ENCODE measurements at regions not wholly inside any gene's neighbourhood (a gene's known extent, or its start where the extent isn't known, plus 50 kb on each side); places are given as distances from the start of the nearest gene placed in this dataset.

DNA sequence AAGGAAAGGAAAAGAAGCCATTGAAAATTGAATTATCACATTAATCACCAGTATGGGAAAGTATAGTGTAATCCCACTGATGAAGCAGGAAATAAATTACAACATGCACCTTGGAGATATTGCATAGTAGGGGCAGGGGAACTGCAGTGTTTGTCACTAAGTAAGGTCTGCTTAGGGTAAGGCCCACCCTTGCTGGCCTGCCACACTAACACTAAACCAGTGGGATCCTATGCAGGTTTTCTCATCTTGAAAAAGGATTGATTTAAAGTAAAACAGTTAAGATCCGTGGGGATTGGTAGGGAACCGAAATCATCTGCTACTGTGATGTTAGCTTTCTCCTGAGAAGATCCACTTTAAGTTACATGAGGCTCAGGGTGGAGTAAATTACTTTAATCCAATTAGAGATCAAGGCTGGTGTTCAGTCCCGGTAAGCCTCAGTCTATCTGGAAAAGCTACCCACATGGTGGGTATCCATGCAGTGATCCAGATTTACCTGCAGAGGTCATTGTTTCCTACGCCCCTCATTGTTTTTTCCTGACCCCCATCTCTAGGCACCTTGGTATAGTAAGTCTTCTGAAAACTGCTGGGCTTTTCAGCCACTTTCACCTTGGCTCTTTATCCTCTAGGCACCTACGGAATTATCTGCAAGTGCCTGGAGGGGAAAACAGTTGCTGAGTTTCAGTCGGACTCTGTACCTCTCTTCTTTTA, 1014.9 kb upstream of the ATXN8OS start:
- no peaks in the 10 kb centered on the region for H3K36me3 ChIP-seq (ENCODE audit: control insufficient read depth in 1 of 2, insufficient read depth in 2 of 2, low read length in 1 of 2)
- H3K27ac ChIP-seq (ENCODE audit: low read depth in 1 of 2, low read length in 2 of 2) = no peak overlapping the region
- no peak for DNase-seq
- H3K4me1 ChIP-seq (ENCODE audit: control insufficient read depth in 1 of 2, insufficient read depth in 2 of 2, low read length in 2 of 2) = no peaks in the 10 kb centered on the region
- intact Hi-C loops (cut with DNase I) = no loop called here
- H3K4me3 ChIP-seq (ENCODE audit: low read length in 2 of 2) = no peak overlapping the region
- no peak for ATAC-seq (ENCODE audit: low FRiP score)
- no peaks in the 10 kb centered on the region for H3K27me3 ChIP-seq (ENCODE audit: control insufficient read depth in 1 of 2, insufficient read depth in 2 of 2, low read length in 1 of 2)
- WGBS, 2 donors = 70 to 73% methylated on average over 6 of the region's 6 CpGs
- H3K9me3 ChIP-seq (ENCODE audit: control insufficient read depth, low read length) = no peaks in the 10 kb centered on the region

DNA sequence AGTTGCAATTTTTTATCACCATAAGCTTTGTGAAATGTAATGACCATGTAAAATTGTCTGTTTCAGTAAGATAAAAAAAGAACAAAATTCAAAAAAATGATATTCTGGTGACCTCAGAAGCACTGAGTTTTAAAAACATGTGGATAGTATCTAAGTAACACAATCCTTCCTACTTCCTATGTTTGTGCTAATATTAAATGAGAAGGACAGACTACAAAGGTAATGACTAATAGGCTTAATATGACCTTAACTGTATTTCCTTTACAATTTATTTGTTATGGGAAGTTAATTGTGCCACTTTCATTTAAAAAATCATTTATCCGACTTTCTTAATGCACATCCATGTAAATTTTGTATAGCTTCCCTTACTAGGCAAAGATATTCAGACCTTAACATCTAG, 1030.4 kb upstream of the ATXN8OS start:
- H3K27ac ChIP-seq (ENCODE audit: low read depth in 1 of 2, low read length in 2 of 2) = no peak overlapping the region
- no peaks in the 10 kb centered on the region for H3K27me3 ChIP-seq (ENCODE audit: control insufficient read depth in 1 of 2, insufficient read depth in 2 of 2, low read length in 1 of 2)
- H3K4me1 ChIP-seq (ENCODE audit: control insufficient read depth in 1 of 2, insufficient read depth in 2 of 2, low read length in 2 of 2) = no peaks in the 10 kb centered on the region
- H3K4me3 ChIP-seq (ENCODE audit: low read length in 2 of 2) = no peak overlapping the region
- no peaks in the 10 kb centered on the region for H3K9me3 ChIP-seq (ENCODE audit: control insufficient read depth, low read length)
- ATAC-seq (ENCODE audit: low FRiP score) (no peak), DNase-seq (no peak)
- H3K36me3 ChIP-seq (ENCODE audit: control insufficient read depth in 1 of 2, insufficient read depth in 2 of 2, low read length in 1 of 2) = no peaks in the 10 kb centered on the region
- 70 to 84% methylated on average over 1 of the region's 1 CpG for WGBS, 2 donors
- intact Hi-C loops (cut with DNase I) = no loop called here

DNA sequence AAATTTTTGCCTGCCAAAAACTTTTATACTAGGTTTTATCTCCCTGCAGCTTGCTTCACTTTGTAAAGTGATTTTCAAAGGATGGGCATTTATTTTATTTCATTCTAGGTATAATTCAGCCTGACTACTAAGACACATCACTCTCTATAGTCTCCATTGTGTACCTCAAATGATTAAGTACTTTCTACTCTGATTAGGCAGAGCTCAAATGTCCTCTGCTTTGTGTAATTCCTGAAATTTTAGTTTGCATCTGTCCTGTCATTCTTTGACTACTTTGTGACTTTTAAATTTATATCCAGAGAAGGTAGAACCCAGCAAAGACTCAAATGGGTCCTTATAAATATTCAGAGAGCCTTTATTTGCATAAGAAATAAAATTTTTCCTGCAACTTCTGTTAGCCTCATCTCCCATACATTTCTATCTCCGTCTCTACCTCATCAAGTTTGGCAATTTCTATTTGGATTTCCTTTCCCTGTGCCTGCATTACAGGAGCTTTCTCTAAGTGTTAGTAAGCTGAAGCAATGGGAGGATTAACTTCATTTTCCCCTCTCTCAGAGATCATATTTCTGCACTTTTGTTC, 1038.0 kb upstream of the ATXN8OS start:
- 66 to 74% methylated on average over 1 of the region's 1 CpG for WGBS, 2 donors
- H3K9me3 ChIP-seq (ENCODE audit: control insufficient read depth, low read length) = no peaks in the 10 kb centered on the region
- ATAC-seq (ENCODE audit: low FRiP score) (no peak), DNase-seq (no peak)
- H3K4me3 ChIP-seq (ENCODE audit: low read length in 2 of 2) = no peak overlapping the region
- intact Hi-C loops (cut with DNase I) = no loop called here
- no peaks in the 10 kb centered on the region for H3K36me3 ChIP-seq (ENCODE audit: control insufficient read depth in 1 of 2, insufficient read depth in 2 of 2, low read length in 1 of 2)
- H3K4me1 ChIP-seq (ENCODE audit: control insufficient read depth in 1 of 2, insufficient read depth in 2 of 2, low read length in 2 of 2) = no peaks in the 10 kb centered on the region
- no peaks in the 10 kb centered on the region for H3K27me3 ChIP-seq (ENCODE audit: control insufficient read depth in 1 of 2, insufficient read depth in 2 of 2, low read length in 1 of 2)
- H3K27ac ChIP-seq (ENCODE audit: low read depth in 1 of 2, low read length in 2 of 2) = no peak overlapping the region

DNA sequence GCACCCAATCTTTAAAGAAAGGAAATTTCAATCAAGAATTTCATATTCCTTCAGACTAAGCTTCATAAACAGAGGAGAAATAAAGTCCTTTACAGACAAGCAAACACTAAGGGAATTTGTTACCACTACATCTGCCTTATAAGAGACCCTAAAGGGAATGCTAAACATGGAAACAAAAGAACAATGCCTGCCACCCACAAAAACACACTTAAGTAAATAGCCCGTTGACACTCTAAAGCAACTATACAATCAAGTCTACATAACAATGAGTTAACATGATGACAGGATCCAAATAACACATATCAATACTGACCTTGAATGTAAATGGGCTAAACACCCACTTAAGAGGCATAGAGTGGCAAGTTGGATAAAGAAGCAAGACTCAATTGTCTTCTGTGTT, 1056.9 kb upstream of the ATXN8OS start:
- WGBS, 2 donors = 60 to 61% methylated on average over 1 of the region's 1 CpG
- intact Hi-C loops (cut with DNase I) = no loop called here
- H3K4me3 ChIP-seq (ENCODE audit: low read length in 2 of 2) = no peak overlapping the region
- H3K36me3 ChIP-seq (ENCODE audit: control insufficient read depth in 1 of 2, insufficient read depth in 2 of 2, low read length in 1 of 2) = no peaks in the 10 kb centered on the region
- H3K27me3 ChIP-seq (ENCODE audit: control insufficient read depth in 1 of 2, insufficient read depth in 2 of 2, low read length in 1 of 2) = no peaks in the 10 kb centered on the region
- H3K27ac ChIP-seq (ENCODE audit: low read depth in 1 of 2, low read length in 2 of 2) = no peak overlapping the region
- ATAC-seq (ENCODE audit: low FRiP score) (no peak), DNase-seq (no peak)
- H3K9me3 ChIP-seq (ENCODE audit: control insufficient read depth, low read length) = no peaks in the 10 kb centered on the region
- H3K4me1 ChIP-seq (ENCODE audit: control insufficient read depth in 1 of 2, insufficient read depth in 2 of 2, low read length in 2 of 2) = no peaks in the 10 kb centered on the region

DNA sequence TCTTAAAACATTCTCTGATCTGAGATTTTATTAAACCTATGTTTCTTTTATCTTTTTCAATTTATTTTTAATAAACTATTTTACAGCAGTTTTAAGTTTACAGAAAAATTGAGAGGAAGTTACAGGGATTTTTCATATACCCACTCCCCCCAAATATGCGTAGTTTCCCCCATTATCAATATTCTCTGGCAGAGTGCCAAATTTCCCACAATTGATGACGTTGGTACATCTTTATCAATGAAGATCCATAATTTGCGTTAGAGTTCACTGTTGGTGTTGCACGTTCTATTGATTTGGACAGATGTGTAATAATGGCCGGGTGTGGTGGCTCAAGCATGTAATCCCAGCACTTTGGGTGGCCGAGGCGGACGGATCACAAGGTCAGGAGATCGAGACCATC, 1063.0 kb upstream of the ATXN8OS start:
- Histone ChIP-seq H3K36me3 (ENCODE audit: control insufficient read depth in 1 of 2, insufficient read depth in 2 of 2, low read length in 1 of 2) (no peaks in the 10 kb centered on the region), H3K4me3 (ENCODE audit: low read length in 2 of 2) (no peak overlapping the region), H3K9me3 (ENCODE audit: control insufficient read depth, low read length) (no peaks in the 10 kb centered on the region), H3K27me3 (ENCODE audit: control insufficient read depth in 1 of 2, insufficient read depth in 2 of 2, low read length in 1 of 2) (no peaks in the 10 kb centered on the region), H3K4me1 (ENCODE audit: control insufficient read depth in 1 of 2, insufficient read depth in 2 of 2, low read length in 2 of 2) (no peaks in the 10 kb centered on the region), H3K27ac (ENCODE audit: low read depth in 1 of 2, low read length in 2 of 2) (no peak overlapping the region)
- ATAC-seq (ENCODE audit: low FRiP score) (no peak), DNase-seq (no peak)
- intact Hi-C loops (cut with DNase I) = no loop called here
- 89 to 93% methylated on average over 9 of the region's 9 CpGs for WGBS, 2 donors

DNA sequence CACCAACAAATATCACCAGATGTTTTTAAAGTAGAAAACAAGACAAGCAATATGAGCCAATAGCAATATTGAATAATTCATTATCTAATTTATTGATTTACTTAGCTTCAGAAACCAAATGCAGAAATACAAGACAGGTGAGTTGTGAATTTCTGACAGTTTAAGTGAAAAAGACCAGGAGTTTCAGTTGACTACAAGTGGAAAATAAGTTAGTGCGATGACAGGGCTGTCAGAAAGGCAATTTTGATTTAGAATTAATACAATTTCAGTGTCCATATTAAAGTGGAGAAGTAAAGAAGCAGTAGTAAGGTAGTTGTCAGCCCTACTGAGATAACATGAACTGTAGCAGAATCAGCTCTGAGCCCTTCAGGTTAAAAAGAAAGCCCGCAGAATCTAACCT, 1066.7 kb upstream of the ATXN8OS start:
- Histone ChIP-seq H3K27me3 (ENCODE audit: control insufficient read depth in 1 of 2, insufficient read depth in 2 of 2, low read length in 1 of 2) (no peaks in the 10 kb centered on the region), H3K36me3 (ENCODE audit: control insufficient read depth in 1 of 2, insufficient read depth in 2 of 2, low read length in 1 of 2) (no peaks in the 10 kb centered on the region), H3K9me3 (ENCODE audit: control insufficient read depth, low read length) (no peaks in the 10 kb centered on the region), H3K4me1 (ENCODE audit: control insufficient read depth in 1 of 2, insufficient read depth in 2 of 2, low read length in 2 of 2) (no peaks in the 10 kb centered on the region), H3K27ac (ENCODE audit: low read depth in 1 of 2, low read length in 2 of 2) (no peak overlapping the region), H3K4me3 (ENCODE audit: low read length in 2 of 2) (no peak overlapping the region)
- intact Hi-C loops (cut with DNase I) = no loop called here
- DNase-seq (no peak), ATAC-seq (ENCODE audit: low FRiP score) (no peak)
- 78% methylated on average over 2 of the region's 2 CpGs for WGBS, 2 donors

DNA sequence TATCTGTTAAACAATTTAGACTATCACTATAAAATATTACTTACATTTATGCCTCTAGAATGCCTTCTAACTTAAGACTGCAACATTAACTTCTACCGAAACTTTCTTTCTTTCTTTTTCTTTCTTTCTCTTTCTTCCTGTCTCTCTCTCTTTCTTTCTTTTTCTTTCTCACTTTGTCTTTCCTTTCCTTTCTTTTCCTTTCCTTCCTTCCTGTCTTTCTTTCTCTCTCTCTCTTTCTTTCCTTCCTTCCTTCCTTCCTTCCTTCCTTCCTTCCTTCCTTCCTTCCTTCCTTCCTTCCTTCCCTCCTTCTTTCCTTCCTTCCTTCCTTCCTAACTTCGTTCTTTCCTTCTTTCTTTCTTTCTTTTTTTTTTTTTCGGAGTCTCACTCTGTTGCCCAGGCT, 1071.9 kb upstream of the ATXN8OS start:
- Histone ChIP-seq H3K4me3 (ENCODE audit: low read length in 2 of 2) (no peak overlapping the region), H3K27ac (ENCODE audit: low read depth in 1 of 2, low read length in 2 of 2) (no peak overlapping the region), H3K9me3 (ENCODE audit: control insufficient read depth, low read length) (no peaks in the 10 kb centered on the region), H3K27me3 (ENCODE audit: control insufficient read depth in 1 of 2, insufficient read depth in 2 of 2, low read length in 1 of 2) (no peaks in the 10 kb centered on the region), H3K4me1 (ENCODE audit: control insufficient read depth in 1 of 2, insufficient read depth in 2 of 2, low read length in 2 of 2) (no peaks in the 10 kb centered on the region), H3K36me3 (ENCODE audit: control insufficient read depth in 1 of 2, insufficient read depth in 2 of 2, low read length in 1 of 2) (no peaks in the 10 kb centered on the region)
- ATAC-seq (ENCODE audit: low FRiP score) (no peak), DNase-seq (no peak)
- WGBS, 2 donors = 92 to 93% methylated on average over 3 of the region's 3 CpGs
- intact Hi-C loops (cut with DNase I) = no loop called here

DNA sequence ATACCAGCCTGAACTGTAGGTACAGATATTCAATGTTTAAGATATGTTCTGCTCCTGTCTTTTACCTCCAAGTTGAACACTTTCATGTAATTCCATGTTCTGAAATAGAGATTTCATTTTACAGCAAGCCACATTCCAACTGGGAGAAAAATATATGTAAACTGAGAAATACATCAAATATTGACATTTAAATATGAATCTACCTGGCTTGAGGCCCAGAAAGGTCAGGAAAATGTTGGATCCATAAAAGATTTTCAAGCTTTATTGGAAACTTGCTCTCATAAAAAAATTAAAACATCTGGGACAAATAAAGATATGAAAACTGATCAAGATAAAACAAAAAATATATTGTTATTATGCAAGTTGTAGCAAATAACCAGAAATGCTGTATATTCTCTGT, 1078.7 kb upstream of the ATXN8OS start:
- intact Hi-C loops (cut with DNase I) = no loop called here

DNA sequence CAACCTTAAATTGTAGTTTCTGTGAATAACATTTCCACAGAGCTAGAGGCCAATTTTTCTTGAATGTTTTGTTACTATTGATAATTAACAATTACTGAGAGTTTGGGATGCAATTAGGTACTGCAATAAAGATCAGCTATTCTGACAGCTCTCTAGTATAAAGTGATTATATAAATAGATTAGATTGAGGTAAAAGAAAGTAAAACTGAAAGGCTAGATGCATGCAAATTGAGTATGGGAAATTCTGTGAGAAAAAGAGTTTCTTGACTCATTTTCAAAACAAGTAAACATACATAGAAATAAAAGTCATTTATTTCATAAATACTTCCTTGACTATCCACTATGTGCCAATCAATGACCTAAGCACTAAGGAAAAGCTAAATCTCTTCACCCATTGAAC, 1087.5 kb upstream of the ATXN8OS start:
- H3K36me3 ChIP-seq (ENCODE audit: control insufficient read depth in 1 of 2, insufficient read depth in 2 of 2, low read length in 1 of 2) = no peaks in the 10 kb centered on the region
- ATAC-seq (ENCODE audit: low FRiP score) (no peak), DNase-seq (no peak)
- intact Hi-C loops (cut with DNase I) = no loop called here
- H3K27me3 ChIP-seq (ENCODE audit: control insufficient read depth in 1 of 2, insufficient read depth in 2 of 2, low read length in 1 of 2) = no peaks in the 10 kb centered on the region
- H3K4me3 ChIP-seq (ENCODE audit: low read length in 2 of 2) = no peak overlapping the region
- H3K4me1 ChIP-seq (ENCODE audit: control insufficient read depth in 1 of 2, insufficient read depth in 2 of 2, low read length in 2 of 2) = no peaks in the 10 kb centered on the region
- no peak overlapping the region for H3K27ac ChIP-seq (ENCODE audit: low read depth in 1 of 2, low read length in 2 of 2)
- no peaks in the 10 kb centered on the region for H3K9me3 ChIP-seq (ENCODE audit: control insufficient read depth, low read length)

More for the DNA sequence above, 1078.7 kb upstream of the ATXN8OS start:
- Histone ChIP-seq H3K27me3 (ENCODE audit: control insufficient read depth in 1 of 2, insufficient read depth in 2 of 2, low read length in 1 of 2) (no peaks in the 10 kb centered on the region), H3K9me3 (ENCODE audit: control insufficient read depth, low read length) (no peaks in the 10 kb centered on the region), H3K4me1 (ENCODE audit: control insufficient read depth in 1 of 2, insufficient read depth in 2 of 2, low read length in 2 of 2) (no peaks in the 10 kb centered on the region), H3K4me3 (ENCODE audit: low read length in 2 of 2) (no peak overlapping the region), H3K36me3 (ENCODE audit: control insufficient read depth in 1 of 2, insufficient read depth in 2 of 2, low read length in 1 of 2) (no peaks in the 10 kb centered on the region), H3K27ac (ENCODE audit: low read depth in 1 of 2, low read length in 2 of 2) (no peak overlapping the region)
- ATAC-seq (ENCODE audit: low FRiP score) (no peak), DNase-seq (no peak)

Measured in aorta (tissue), 5 donors.